Stimulated activated CD4-positive, alpha-beta T cell treated with anti-CD3 and anti-CD28 coated beads, Interleukin-1b, Interleukin-23, amount 100 ng/mL, for 24 hours (primary cell): ENCODE measurements at regions not wholly inside any gene's neighbourhood (a gene's known extent, or its start where the extent isn't known, plus 50 kb on each side); places are given as distances from the start of the nearest gene placed in this dataset.

Experiments
- DNase-seq, 4 experiments: peaks; one replicate each; pipeline ENCODE4 v3.0.0-alpha.2; 2020; ENCODE audit warnings: low read depth in 4 of 4, low spot score in 1 of 4

- DNase-seq = peak in 1 of 4 experiments; percentile 1
Observed at GRCh38 chr11:112355726-112356125, 95.1 kb upstream of the PLET1 start.

GRCh38 chr11:112357488-112357887 is 96.8 kb upstream of the PLET1 start:
- no peak for DNase-seq

DNA sequence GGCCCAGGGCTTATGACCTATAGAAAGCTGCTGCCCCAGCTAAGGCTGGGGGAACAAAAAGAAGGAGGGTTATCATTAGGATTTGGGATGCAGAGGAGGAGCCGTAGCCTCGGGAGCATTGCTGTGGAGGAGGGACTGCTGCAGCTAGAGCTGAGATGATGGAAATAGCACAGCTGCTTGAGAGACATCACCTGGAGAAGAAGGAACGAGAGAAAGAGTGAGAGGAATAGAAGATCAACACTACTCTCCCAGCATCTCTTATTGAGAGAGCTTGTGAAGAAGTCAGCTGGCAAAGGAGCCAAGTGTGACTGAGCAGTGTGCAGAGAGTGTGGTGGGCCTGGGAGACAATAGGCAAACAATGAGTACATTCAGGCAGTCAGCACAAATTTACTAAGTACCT is 100.7 kb upstream of the PLET1 start:
- no peak for DNase-seq

GRCh38 chr11:112363527-112363926 is 102.9 kb upstream of the PLET1 start:
- DNase-seq = no peak

GRCh38 chr11:112364962-112365481 is 104.4 kb upstream of the PLET1 start:
- no peak for DNase-seq

GRCh38 chr11:112366012-112366411 is 105.4 kb upstream of the PLET1 start:
- no peak for DNase-seq

GRCh38 chr11:112366777-112367176 is 106.1 kb upstream of the PLET1 start:
- no peak for DNase-seq

- DNase-seq = no peak
Observed at GRCh38 chr11:112367461-112367860, 106.8 kb upstream of the PLET1 start.

DNA sequence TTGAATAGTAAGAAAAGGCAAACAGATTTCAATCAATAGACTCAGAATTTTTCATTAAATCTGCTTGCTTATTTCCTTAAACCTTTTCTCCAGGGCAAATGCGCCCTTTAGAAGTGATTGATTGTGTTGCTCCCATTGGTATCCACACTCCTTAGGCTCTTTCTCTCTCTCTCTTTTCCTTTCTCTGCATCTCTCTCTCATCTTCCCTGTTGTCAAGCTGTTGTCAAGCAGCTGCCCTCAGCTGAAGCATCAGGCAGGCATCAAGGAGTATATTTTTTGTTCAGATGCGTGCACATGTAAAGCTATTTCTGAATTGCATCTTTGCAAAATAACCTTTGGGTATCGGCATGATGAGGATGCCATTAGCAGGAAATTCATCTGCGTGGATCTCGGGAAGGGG is 107.2 kb upstream of the PLET1 start:
- DNase-seq = no peak

DNA sequence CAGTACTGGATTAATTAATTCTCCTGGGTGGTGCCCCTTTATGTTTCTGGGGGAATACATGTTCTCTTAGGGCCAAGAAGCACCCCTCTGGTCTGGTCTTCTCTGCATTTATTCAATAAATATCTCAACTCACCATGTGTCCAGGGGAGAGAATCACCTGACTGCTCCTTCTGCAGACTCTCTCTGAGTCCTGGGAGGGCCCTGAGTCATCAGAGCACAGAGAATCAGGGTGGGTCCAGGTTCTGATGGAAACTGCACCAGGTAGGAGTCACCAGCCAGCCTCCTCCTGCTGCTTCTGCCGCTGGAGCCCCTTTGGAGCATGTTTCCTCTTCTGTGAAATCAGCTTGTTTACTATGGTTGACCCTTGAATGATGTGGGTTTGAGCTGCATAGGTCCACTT is 107.7 kb upstream of the PLET1 start:
- DNase-seq = no peak

- DNase-seq = no peak
Observed at GRCh38 chr11:112369374-112369773, 108.7 kb upstream of the PLET1 start.

DNA sequence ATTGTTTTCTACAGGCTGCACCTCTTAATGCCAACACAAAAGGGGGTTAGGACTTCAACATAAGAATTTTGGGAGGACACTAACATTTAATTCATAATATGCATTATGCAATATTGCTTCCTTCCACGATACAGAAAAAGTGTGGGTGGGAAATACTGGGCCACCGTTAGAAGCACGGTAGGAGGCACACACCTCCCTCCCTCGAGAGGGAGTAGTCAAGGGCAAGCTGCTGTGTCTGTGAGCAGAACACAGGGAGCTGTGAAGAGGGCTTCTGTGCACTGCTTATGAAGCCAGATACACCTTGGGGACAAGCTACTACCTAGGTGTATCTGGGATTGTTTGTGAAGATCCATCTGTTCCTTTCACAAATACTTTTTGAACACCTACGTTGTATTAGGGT is 109.3 kb upstream of the PLET1 start:
- DNase-seq = no peak

- DNase-seq = no peak
Observed at GRCh38 chr11:112374486-112375140, 114.0 kb upstream of the PLET1 start.

DNA sequence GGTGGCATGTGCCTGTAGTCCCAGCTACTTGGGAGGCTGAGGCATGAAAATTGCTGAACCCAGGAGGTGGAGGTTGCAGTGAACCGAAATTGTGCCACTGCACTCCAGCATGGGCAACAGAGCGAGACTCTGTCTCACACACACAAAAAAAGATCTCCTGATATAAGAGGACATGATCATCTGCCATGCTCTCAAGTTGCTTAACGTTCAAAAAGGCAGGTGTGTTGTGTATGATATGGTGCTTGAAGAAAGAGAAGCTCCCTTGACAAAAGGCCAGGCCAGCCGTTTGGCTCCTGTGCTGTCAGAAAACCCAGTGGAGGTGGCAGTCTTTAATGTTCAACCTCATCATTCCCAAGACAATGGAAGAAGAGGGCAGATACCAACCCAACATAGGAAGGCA is 117.3 kb upstream of the PLET1 start:
- DNase-seq = no peak

GRCh38 chr11:112380464-112380863 is 119.8 kb upstream of the PLET1 start:
- no peak for DNase-seq

- no peak for DNase-seq
Observed at GRCh38 chr11:112381578-112381977, 120.9 kb upstream of the PLET1 start.

- DNase-seq = no peak
Observed at GRCh38 chr11:112382561-112382960, 121.9 kb upstream of the PLET1 start.

- no peak for DNase-seq
Observed at GRCh38 chr11:112388496-112388895, 127.8 kb upstream of the PLET1 start.

DNA sequence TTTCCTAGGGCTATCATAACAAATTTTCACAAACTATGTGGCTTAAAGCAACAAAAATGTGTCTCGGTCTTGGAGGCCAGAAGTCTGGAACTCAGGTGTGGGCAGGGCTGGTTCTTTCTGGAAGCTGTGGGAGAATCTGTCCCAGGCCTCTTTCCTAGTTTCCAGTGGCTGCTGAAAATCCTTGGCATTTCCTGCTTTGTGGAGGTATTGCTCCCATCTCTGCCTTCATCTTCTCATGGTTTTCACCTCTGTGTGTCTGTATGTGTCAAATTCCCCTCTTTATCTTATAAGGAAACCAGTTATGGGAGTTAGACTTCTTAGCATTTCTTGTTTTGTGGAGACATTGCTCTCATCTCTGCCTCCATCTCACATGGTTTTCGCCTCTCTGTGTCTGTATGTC is 130.4 kb upstream of the PLET1 start:
- DNase-seq = no peak

DNA sequence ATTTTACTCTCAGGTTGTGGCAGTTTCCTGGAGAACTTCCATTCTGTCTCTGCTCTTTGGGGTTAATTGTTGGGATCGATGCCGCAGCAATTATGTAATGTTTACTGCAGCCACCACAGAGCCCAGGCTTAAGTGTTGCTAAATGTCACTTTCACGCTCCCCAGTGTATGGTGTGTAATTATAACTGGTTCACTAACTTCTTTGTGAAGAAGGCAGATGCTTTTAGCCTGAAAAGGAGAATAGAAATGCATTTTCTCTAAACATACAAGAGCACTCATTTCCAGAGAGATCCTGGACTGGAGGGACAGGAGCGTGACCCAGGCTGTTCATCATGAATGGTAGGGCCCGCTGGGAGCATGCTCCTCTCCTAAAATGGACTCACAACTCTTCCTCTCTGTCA is 132.2 kb upstream of the PLET1 start:
- no peak for DNase-seq

DNA sequence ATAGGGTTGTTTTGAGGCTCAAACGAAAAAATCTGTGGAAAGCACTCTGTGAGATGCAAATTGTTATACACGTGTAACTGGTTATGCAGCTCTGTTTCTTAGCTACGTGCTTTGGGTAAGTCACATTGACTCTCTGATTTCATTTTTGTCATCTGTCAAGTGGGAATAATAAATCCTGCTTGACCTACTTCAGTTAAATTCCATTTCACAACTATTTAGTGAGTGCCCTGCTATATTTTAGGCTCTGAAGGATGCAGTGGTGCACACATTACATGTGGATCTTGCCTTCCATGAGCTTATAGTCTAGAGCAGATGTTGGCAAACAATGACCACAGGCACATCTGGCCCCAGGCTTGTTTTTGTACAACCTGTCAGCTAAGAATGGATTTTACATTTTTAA is 133.6 kb upstream of the PLET1 start:
- DNase-seq = no peak

GRCh38 chr11:112396076-112396475 is 135.4 kb upstream of the PLET1 start:
- DNase-seq = no peak

DNA sequence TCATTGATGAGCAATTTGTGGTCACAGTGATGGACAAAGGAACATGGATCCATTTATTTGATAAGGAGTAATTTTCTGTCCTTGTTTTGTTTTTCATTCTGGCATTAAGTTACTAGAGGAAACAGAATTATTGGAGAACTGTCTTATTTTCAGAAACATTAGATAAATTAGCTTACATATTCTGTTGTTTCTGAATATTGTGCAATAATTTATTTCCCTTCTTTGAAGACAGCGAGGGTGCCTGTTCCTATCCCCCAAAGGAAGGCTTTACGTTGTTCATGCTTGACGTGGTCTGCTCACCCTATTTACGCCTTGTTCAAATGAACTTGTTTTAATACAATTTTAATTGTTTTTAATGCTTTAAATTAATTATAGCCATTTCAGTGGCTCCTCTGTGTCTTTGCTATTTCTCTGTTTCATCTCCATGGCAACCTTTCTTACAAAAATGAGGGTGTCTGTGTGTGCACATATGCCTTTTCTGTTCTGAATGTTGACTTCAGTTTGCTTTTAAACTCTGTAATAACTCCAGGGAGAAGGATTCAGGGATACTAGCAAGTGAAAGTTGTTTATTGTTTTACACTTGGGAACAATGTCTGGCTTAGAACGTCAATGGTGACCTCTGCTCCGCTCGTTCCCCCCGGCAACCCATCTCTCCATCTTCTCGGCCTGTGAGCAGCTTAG is 138.3 kb upstream of the PLET1 start:
- DNase-seq = no peak
